ENCODE measurements at regions not wholly inside any gene's neighbourhood (a gene's known extent, or its start where the extent isn't known, plus 50 kb on each side); places are given as distances from the start of the nearest gene placed in this dataset.

DNA sequence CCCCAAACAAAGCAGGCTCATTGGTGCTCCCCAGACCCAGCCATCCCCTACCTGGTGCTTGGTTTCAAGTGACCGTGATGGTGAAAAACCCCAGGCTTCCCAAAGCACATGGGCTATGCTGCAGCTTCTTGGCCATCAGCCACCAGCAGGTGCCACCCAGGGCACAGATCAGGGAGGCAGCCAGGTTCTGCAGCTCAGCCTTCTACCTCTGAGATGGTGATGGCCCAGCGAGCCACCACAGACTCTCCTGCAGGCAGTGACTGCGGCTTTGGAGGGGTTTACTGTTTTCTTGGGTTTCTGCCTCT is 70.0 kb upstream of the ALX4 start:
- H3K4me3 ChIP-seq (ENCODE audit: low read depth in 1 of 2, low read length in 1 of 2): no peak overlapping the region
- no peaks in the 10 kb centered on the region for H3K9me3 ChIP-seq
- peaks cover 35% of the 10 kb centered on the region for H3K27me3 ChIP-seq
- H3K27ac ChIP-seq: no peak overlapping the region
- H3K36me3 ChIP-seq: no peaks in the 10 kb centered on the region
- TF ChIP-seq, protein P1, sequence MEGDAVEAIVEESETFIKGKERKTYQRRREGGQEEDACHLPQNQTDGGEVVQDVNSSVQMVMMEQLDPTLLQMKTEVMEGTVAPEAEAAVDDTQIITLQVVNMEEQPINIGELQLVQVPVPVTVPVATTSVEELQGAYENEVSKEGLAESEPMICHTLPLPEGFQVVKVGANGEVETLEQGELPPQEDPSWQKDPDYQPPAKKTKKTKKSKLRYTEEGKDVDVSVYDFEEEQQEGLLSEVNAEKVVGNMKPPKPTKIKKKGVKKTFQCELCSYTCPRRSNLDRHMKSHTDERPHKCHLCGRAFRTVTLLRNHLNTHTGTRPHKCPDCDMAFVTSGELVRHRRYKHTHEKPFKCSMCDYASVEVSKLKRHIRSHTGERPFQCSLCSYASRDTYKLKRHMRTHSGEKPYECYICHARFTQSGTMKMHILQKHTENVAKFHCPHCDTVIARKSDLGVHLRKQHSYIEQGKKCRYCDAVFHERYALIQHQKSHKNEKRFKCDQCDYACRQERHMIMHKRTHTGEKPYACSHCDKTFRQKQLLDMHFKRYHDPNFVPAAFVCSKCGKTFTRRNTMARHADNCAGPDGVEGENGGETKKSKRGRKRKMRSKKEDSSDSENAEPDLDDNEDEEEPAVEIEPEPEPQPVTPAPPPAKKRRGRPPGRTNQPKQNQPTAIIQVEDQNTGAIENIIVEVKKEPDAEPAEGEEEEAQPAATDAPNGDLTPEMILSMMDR (IDR thresholded peaks at IDR 0.05): no peak
- H3K4me1 ChIP-seq (ENCODE audit: control insufficient read depth in 1 of 2, insufficient read depth in 1 of 2, low read depth in 1 of 2, low read length in 1 of 2): no peaks in the 10 kb centered on the region

DNA sequence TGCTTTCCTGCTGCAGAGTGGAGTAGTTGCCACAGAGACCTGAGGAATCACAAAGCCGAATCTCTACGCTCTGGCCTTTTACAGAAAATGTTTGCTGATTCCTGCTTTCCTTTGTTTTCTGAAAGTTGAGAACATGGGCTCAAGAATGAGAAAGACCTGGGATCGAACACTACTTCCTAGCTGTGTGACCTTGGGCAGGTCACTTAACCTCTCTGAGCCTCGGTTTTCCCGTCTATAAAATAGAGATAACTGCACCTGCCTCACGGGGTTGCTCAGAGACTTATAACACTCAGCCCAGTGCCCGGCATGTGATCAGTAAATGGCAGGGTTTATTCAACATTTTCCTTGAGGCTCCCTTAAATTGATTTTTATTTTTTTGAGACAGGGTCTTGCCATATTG is 70.9 kb upstream of the ALX4 start:
- no peaks in the 10 kb centered on the region for H3K9me3 ChIP-seq
- H3K27ac ChIP-seq: no peak overlapping the region
- H3K36me3 ChIP-seq: no peaks in the 10 kb centered on the region
- TF ChIP-seq, protein P1 (IDR thresholded peaks at IDR 0.05): no peak
- no peak overlapping the region for H3K4me3 ChIP-seq (ENCODE audit: low read depth in 1 of 2, low read length in 1 of 2)
- no peaks in the 10 kb centered on the region for H3K4me1 ChIP-seq (ENCODE audit: control insufficient read depth in 1 of 2, insufficient read depth in 1 of 2, low read depth in 1 of 2, low read length in 1 of 2)
- peaks cover 42% of the 10 kb centered on the region for H3K27me3 ChIP-seq

DNA sequence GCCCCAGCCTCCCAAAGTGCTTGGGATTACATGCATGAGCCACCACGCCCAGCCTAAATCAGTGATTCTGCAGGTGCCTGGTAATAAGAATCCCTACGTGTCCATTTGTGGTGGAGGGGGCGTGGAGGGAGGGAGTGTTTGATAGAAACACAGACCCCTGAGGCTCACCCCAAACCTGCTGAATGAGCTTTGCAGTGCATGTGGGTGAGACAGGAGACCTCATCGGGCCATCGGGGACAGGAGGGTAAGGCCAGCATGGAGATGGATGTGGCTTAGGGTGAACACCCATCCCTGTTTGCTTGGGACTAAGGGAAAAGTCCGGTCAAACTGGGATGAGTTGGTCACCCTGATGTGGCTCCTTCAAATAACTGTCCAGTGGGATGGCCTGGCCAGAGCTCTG is 71.3 kb upstream of the ALX4 start:
- H3K4me3 ChIP-seq (ENCODE audit: low read depth in 1 of 2, low read length in 1 of 2): no peak overlapping the region
- TF ChIP-seq, protein P1 (IDR thresholded peaks at IDR 0.05): no peak
- H3K4me1 ChIP-seq (ENCODE audit: control insufficient read depth in 1 of 2, insufficient read depth in 1 of 2, low read depth in 1 of 2, low read length in 1 of 2): no peaks in the 10 kb centered on the region
- no peaks in the 10 kb centered on the region for H3K9me3 ChIP-seq
- H3K27me3 ChIP-seq: peaks cover 45% of the 10 kb centered on the region
- no peaks in the 10 kb centered on the region for H3K36me3 ChIP-seq
- H3K27ac ChIP-seq: no peak overlapping the region

DNA sequence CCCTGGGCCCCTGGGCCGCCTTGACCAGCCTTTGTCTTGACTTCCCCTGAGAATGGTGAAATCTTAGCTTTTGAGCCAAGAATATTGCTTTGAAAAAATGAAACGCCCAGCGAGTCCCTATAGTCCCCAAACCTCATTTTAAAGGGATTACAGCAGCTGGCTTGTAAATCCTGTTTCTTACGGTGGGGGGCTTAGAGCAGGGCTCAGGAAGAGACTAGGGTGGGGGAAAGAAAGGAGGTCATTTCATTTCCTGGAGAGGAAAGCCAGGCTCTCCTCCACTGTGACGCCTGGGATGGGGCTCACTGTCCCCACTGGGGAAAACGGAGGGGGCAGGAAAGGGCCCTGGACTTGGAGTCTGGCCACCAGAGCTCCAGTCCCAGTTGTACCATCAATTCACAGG is 72.2 kb upstream of the ALX4 start:
- Histone ChIP-seq H3K27ac (no peak overlapping the region), H3K9me3 (no peaks in the 10 kb centered on the region), H3K36me3 (no peaks in the 10 kb centered on the region), H3K27me3 (peaks cover 52% of the 10 kb centered on the region), H3K4me3 (ENCODE audit: low read depth in 1 of 2, low read length in 1 of 2) (no peak overlapping the region), H3K4me1 (ENCODE audit: control insufficient read depth in 1 of 2, insufficient read depth in 1 of 2, low read depth in 1 of 2, low read length in 1 of 2) (no peaks in the 10 kb centered on the region)
- TF ChIP-seq, protein P1 (IDR thresholded peaks at IDR 0.05): no peak

DNA sequence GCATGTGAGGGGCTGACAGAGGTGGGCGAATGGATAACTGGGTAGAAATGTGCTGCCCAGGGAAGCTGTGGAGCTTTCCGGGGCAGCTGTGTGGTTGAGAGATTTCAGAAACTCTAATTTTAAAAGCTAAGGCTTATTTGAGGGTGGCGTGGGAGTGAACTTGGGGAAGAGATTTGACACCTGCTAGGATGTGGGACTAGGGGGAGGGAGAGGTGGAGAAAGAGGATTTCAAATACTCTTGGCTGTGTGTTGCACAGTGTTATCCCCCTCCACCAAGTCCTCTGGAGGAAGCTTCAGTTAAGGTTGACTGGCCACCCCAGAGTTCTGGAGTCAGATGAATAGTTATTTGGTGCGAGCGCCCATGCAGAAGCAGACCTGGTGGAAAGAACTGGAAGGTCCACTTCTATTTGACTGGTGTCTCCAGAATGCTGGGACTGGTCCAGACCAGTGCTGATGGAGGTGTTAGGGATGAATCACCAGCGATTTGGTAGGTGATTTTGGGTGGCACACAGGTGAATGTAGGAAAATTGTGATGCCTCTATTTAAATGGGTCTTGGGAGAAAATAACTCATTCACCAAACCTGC is 72.8 kb upstream of the ALX4 start:
- Histone ChIP-seq H3K36me3 (no peaks in the 10 kb centered on the region), H3K9me3 (no peaks in the 10 kb centered on the region), H3K4me1 (ENCODE audit: control insufficient read depth in 1 of 2, insufficient read depth in 1 of 2, low read depth in 1 of 2, low read length in 1 of 2) (no peaks in the 10 kb centered on the region), H3K27ac (no peak overlapping the region), H3K4me3 (ENCODE audit: low read depth in 1 of 2, low read length in 1 of 2) (no peak overlapping the region), H3K27me3 (peaks cover 59% of the 10 kb centered on the region)
- TF ChIP-seq, protein P1 (IDR thresholded peaks at IDR 0.05): no peak

DNA sequence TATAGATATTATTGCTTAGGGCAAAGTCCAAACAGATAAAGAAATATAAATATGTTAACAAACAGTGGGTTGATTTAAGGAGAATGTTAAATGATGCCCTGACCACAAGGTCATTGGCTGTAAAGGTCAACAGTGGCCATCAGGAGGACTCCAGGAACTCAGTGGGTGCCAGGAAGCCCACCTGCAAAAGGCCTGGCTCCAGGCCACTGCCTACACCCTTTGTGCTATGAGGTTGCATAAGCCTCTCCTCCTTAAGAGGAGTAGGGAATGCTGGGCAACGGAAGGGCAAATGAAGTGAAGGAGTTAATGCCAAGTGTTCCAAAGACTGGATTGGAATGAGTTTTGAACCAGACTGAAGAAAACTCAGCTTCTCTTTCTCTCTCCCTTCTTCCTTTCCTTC is 73.3 kb upstream of the ALX4 start:
- no peak overlapping the region for H3K27ac ChIP-seq
- TF ChIP-seq, protein P1 (IDR thresholded peaks at IDR 0.05): no peak
- H3K36me3 ChIP-seq: no peaks in the 10 kb centered on the region
- peaks cover 64% of the 10 kb centered on the region for H3K27me3 ChIP-seq
- no peaks in the 10 kb centered on the region for H3K4me1 ChIP-seq (ENCODE audit: control insufficient read depth in 1 of 2, insufficient read depth in 1 of 2, low read depth in 1 of 2, low read length in 1 of 2)
- H3K4me3 ChIP-seq (ENCODE audit: low read depth in 1 of 2, low read length in 1 of 2): no peak overlapping the region
- H3K9me3 ChIP-seq: no peaks in the 10 kb centered on the region

Data from neutrophil (primary cell).